Liver (tissue), 3 donors: ENCODE measurements at regions not wholly inside any gene's neighbourhood (a gene's known extent, or its start where the extent isn't known, plus 50 kb on each side); places are given as distances from the start of the nearest gene placed in this dataset.

Source experiments
- CTCF ChIP-seq: fragments of 150-350 bp; IDR thresholded peaks from 2 replicates; pipeline ENCODE4 v1.5.1; 2017; ENCODE audit warnings: improper control_type of control experiment, low read depth, low read length; ENCODE audit not compliant: missing input control
- RAD21 ChIP-seq, 2 donors: IDR thresholded peaks; 2 replicates each; pipeline ENCODE4 v1.6.1; 2016; ENCODE audit warnings: antibody characterized with exemption in 2 of 2, mild to moderate bottlenecking in 2 of 2
- SP1 ChIP-seq: IDR thresholded peaks from 2 replicates; pipeline ENCODE4 v1.6.1; 2018; ENCODE audit warnings: antibody characterized with exemption, mild to moderate bottlenecking
- TAF1 ChIP-seq: conservative IDR thresholded peaks from 2 replicates; pipeline ENCODE4 v1.6.1; 2016; ENCODE audit warnings: antibody characterized with exemption, mild to moderate bottlenecking
- donor health status: healthy.
- donor health status: healthy.

GRCh38 chr4:138645289-138645688 lies 370.3 kb upstream of the NOCT start:
- no peak for TF ChIP-seq CTCF
- no peak for TF ChIP-seq RAD21 (IDR thresholded peaks at IDR 0.05)
- TF ChIP-seq TAF1: no peak
- no peak for TF ChIP-seq SP1
